Left renal pelvis (tissue), 4 donors: ENCODE measurements at regions not wholly inside any gene's neighbourhood (a gene's known extent, or its start where the extent isn't known, plus 50 kb on each side); places are given as distances from the start of the nearest gene placed in this dataset.
"Not testable (repeated sequence)": the region's sequence is repeated elsewhere in the genome, so short reads cannot be mapped to it uniquely, and the experiment has no call there.

Source experiments
- DNase-seq, 4 donors: peaks; one replicate each; pipeline ENCODE4 v3.0.0-alpha.2; 2013; ENCODE audit warnings: low read depth in 4 of 4, low spot score in 3 of 4

DNA sequence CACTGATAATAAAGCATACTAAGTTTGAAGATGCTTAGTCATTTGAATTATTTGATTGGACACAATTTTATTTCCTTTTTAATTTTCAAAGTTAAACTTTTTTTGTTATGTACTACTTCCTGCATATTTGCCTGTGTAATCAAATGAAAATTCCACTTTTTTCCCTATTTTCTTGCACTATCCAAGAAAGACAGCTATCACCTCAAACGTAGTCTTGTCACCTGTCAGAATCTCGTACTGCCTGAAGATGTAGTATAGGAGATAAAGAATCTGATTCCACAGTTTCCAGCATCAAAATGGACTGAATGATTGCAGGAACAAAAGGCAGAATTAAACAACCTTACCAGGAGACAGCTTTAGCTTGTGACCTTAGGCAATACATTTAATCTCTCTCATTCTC, 818.8 kb downstream of the MAT2B start:
- DNase-seq, result no peak

DNA sequence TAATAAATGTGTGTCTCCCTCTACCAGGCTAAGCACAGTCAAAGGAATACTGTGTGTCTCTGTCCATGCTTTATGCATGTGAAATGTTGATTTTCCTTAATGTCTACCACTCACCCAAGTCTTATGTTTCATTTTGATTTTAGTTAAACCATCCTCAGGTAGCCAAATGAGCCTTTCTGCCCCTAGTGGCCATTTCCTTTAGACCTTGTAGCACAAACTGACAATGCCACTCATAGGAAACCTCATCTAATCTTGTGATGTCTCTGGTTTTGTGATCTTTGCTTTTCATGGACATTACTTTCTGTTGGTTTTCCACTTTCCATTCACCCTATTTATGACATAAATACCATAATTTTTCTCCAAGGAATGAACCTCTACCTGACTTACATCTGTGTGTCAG, 820.8 kb downstream of the MAT2B start:
- no peak for DNase-seq

DNA sequence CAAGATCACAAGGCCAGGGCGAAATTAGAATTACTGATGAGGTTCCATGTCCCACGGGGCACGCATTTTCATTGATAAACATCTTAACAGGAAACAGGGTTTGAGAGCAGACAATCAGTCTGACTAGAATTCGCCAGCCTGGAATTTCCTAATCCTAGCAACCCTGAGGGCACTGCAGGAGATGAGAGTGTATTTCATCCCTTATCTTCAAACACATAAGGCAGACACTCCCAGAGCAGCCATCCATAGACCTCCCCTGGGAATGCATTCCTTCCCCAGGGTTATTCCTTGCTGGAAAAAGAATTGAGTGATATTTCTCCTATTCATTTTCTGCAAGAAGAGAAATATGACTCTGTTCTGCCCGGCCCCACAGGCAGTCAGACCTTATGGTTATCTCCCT, 821.7 kb downstream of the MAT2B start:
- not testable (repeated sequence) for DNase-seq

DNA sequence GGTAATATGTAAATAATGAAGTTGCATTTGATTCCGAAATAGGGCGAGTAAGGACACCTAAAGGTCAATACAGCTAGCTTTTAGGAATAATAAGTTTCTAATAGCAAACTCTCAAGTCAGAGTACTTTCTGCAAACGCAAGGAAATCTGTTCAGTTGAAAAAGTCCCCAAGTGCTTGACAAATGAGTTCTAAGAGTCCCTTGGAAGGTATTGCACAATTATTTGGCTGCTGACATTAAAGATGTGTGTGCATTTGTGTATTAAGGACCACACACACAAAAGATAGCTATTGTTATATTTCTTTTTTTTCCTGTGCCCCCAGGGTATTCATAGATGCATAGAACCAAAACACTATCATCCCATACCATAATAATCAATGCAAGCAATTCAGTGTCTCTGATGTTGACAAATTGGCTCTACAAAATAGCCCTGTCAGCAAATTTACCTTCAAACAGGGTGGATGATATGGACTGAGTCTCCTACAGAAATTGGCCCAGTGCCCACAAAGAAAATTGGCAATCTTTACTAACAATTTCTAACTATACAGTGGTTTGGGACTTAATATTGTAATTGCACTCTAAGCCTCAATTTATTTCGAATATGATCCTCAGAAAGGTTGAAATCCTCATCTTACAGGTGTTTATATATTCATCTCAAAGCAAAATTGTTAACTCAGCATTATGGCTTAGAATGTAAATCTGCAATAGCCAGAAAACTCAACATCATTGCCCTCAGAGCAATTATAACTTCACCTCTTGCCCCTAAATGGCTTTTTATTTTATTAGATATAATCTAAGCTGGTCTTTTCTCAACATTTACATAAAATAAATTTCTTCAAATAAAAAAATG, 827.2 kb downstream of the MAT2B start:
- DNase-seq, result no peak

DNA sequence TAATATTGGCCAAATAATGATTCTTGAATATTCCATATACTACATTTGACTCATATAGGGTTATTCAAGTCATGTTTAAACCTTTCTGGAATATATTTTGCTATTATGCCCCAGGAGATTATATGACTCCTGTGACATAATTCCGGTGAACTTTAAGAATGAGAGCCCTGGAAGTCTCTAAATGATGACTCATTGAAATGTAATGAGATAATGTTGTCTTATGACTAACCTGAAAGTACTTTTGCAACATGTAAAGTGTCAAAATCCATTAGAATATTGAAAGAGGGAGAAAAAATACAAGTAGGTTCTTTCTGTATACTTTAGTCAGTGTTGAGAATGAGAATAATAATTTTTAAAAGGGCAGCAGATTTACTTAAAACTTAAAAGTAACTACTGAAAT, 830.4 kb downstream of the MAT2B start:
- no peak for DNase-seq

DNA sequence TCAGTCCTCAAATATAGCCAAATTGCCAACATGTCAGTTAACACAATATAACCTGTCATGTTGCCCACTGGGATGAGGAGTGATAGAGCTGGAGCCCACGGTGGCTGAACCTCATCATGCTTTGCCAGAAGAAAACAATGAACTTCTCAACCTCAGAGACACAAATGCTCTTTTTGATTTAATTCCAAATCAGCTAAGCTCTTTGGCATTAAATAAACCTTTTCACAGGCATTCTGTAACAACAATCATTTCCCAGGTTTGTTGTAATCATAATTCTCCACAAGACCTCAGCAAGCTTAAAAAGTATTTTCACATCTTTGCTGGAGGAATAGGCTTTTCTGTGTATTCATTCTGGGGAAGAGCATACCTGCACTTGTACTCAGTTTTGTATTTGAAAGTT, 830.9 kb downstream of the MAT2B start:
- DNase-seq, result no peak

DNA sequence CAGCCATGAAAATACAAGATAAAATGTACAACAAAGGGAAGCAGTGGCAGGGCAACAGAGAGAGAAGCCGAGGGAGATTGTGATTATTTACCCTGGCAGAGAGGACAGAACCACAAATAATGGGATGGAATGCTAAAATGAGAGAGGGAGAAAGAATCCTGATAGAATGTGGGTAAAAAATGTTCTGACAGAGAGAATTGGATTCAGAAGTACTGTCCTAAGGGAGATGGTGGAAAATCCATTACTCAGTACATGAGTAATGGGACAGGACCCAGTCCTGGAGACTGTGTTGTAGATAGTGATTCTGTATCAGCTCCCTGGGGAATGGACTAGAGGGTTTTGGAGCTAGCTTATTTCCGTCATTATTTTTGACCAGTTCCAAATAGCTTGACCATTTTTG, 831.5 kb downstream of the MAT2B start:
- DNase-seq, result no peak

DNA sequence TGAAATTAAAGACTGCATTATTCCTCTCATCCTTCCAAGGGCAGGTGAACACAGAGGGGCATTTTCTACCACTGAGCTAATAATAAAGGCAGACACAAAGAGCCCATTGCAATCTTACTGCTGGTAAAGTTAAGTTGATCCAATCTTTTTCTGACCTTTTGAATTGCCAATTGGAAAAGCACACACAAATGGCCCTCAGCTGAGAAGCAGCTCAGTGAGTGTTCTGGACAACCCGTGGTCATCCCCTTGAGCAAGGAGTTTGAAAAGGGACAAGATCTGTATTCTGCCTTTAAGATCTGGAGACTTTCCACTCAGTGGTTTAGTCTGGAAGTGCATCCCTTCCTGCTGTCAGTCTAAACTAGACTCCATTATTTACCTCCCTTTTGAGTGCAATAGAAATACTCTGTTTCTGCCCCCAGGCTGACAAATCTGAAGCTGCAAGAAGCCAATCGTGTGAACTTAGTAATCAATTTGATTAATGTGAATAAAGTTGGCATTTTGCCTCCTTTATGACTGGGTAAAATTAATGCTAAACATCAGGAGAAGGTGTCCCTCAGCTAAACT, 835.7 kb downstream of the MAT2B start:
- no peak for DNase-seq

DNA sequence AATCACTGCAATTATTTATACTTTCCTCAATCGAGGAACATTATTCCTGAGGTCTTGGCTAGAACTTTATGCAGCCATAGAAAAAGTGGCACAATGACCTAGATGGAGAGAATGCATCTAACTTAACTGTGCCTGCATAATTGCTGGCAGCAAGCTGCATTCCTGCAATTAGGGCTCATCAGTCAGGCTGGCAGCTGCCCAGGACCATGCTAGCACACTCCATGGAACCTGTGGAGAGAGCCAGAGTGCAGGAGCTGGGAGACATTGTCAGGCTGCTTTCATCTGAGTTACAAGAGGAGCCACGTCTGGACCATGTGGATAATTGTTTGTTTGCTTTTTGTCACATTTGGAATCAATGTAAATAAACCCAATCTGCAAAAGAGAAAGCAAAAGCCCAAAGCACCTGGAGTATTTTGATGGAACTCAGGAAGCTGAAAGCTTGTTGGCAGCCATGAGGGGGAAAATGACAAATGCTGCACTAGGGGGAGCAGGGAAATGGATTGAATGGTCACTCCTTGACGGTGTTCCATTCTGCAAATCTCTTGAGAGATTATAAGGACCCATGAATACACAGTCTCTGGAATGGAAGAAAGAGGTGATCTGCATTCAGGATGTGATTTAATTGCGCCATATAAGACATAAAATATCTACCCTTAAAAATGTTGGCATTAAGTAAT, 839.9 kb downstream of the MAT2B start:
- DNase-seq, result no peak

DNA sequence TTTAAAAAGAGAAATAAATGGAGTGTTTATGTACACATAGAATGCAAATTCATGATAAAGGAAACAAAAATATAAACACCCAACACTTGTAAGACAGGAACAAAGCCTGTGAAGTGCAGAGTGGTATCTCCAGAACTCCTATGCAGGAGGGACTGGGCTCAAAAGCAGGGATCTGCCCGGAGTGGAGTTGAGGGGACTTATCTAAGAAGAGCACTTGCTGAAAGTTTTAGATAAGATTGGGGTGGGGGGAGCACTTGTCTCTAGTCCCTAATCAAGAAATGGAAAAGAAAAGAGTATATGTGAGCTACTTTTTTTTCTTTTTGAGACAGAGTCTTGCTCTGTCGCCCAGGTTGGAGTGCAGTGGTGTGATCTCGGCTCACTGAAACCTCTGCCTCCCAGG, 840.4 kb downstream of the MAT2B start:
- DNase-seq, result no peak

DNA sequence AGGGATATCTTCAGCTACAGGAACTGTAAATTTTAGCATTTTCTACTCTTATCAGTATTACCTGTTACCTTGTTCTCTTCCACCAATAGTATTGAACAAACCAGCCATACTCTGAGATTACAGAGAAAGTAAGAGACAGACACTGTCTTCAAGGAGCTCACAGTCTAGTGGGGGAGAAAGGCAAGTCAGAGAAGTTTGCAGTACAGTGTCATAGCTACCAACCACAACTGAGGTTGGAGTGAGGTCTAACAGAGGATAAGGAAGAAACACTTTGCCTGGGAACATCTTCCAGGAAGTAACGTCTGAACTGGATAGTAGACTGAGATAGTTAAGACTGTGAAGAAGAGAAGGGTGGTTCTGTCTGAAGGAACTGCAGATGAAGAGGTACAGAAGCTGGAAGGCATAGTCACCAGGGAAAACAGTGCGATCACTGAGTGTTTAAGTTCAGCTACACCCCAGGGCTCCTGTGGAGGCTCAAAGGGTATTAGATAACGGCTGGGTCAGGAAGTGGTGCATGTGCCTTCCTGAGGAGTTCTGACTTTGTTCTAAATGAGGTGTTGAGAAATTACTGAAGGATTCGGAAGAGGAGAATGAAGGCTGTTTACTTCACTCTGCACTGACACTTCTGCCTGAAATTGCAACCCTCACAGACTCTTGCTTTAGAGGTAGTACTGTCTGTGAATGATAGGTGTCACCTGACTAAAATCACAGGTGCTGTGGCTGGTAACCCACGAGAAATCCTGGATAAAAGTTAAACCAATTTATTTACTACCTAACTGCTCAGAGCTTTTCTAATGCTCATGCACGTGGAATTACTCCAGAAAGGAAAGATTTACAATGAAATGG, 841.6 kb downstream of the MAT2B start:
- no peak for DNase-seq

DNA sequence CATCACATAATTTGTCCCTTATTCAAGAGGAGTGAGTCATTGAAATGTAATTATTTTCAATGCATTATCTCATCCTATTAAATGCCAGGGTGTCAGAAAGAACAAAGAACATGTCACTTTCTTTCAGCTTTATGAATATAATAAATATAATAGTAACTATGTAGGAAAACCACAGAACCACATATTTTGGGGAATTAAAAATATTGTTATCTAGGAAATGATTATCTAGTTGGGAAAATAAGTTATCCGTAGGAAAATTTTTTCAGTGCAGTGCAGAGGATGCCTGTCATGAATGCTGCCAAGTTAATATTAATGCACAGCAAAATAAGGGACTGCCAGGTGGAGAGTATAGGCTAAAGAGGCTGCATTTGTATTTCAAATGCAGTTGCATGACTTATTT, 844.8 kb downstream of the MAT2B start:
- DNase-seq, result no peak

DNA sequence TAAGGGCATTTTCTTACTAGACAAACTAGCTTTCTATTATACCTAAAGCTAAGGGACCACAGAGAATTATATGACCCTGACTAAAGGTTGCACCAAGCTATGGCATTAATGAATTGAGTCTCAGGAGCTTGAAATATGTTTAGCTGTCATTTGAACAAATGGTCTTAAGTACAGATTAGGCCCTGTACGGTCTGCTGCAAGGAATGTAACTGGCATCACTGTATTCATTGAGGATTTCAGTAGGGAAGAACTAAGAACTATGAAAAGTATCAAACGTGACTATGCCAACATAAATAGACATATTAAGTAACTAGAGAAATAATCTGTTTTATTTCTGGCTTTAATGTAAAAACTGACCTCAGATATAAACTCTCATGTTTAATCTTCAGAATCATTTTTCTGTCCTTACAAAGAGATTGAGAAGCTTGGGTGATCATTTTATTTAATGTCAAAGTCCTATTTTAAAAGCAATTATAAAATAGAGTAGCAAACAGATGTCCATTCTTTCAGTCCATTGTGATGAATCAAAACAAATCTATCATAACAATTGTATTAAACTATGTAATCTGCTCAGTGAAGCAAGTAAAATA, 845.9 kb downstream of the MAT2B start:
- DNase-seq, result no peak

DNA sequence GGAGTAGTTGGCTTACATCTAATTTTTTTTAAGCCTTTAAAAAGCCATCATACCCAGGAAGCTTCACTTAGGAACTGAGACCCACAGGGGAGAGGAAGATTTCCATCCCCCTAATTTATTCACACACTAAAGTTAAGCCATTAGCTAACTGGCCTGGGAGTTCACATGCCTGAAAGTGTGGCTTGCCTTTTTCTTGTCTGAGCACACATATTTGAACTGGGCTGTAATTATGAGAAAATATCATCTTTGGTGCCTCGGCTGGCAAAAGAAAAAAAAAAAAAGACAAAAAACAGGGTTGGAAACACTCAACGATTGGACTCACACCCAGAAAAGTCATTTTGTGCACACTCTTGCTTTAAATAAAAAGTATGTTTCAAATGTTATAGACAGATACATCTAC, 847.3 kb downstream of the MAT2B start:
- no peak for DNase-seq

DNA sequence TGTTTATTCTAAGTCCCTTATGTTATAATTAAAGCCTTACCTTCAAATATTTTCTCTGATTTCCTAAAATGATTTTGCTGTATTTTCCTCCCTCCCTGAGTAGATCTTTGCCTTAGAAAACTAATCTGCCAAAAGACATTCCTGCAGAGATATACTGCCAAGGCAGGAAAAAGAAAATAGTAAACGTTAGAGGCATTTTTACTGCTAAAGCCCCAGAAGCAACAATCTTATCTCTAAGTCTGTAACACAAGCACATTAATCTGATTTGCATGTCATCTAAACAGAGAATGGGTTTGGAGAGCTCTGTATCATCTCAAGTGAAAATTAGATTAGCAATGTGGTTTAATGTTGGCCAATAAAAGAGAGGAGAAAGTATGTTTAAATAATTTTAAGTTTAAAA, 847.7 kb downstream of the MAT2B start:
- DNase-seq, result peak in 1 of 4 donors; percentile 6

DNA sequence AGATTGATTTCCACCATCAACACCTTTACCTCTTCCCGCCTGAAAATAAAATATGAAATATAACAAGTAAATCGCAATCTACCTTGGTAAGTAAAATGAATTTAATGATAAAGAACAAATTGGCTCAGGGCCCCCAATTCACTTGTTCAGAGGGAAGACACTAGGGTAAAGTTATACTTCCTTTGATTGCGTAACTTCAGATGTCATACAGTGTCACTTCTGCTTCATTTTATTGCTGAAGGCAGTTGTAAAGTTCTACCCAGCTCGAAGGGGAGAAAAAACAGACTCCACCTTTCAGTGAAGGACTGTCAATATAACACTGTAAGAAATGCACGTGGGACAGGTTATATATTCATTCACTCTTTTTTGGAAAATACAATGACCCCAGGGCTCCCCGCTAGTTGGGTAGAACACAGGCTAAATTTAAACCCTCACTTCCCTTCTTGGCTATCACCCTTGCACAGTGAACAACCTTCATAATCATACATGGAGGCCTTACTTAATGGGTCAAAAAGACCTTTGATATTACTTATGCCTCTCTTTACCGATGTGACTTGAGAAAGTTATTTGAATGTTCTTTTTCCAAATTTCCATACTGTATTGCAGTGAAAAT, 848.8 kb downstream of the MAT2B start:
- no peak for DNase-seq

DNA sequence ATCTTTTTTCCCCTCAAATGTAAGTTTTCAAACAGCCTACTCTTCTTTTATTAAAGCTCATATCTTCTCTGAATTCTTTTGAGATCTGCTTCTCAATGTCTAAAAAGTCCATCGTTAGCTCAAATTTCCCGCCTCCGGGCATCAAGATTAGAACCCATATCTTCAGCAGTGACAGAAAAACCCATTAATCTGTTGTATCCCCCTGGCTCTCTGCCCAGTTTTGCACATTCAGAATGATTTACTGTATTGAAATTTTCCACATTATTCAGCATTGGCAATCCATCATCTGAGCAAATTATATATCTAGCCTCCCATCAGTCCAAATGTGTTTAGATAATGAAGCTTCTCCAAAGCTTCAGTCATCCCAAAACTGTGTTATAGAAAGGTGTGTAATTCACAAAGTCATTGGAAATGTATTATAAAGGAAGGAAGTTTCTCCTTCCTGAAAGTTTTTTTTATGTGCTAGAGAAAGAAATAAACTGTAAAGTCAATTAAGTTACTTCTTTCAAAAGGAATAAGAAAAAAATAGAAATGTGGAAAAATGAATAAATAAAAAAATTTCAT, 849.9 kb downstream of the MAT2B start:
- no peak for DNase-seq

DNA sequence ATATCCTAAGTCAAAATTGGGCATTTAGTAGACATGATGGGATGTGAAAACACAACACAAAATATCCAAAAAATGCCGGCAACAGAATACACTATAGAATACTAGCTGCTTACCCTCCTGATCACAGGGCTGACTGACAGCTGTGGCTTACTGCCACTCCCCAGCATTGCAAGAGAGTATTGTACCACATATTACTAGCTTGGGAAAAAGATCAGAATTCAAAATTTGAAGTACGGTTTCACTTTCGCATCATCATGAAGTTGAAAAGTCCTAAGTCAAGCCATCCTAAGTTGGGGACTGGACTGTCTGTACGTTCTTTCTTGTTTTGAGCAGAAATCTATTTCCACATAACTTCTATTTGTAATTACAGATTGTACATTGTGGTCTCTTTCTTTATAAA, 851.4 kb downstream of the MAT2B start:
- DNase-seq, result no peak

DNA sequence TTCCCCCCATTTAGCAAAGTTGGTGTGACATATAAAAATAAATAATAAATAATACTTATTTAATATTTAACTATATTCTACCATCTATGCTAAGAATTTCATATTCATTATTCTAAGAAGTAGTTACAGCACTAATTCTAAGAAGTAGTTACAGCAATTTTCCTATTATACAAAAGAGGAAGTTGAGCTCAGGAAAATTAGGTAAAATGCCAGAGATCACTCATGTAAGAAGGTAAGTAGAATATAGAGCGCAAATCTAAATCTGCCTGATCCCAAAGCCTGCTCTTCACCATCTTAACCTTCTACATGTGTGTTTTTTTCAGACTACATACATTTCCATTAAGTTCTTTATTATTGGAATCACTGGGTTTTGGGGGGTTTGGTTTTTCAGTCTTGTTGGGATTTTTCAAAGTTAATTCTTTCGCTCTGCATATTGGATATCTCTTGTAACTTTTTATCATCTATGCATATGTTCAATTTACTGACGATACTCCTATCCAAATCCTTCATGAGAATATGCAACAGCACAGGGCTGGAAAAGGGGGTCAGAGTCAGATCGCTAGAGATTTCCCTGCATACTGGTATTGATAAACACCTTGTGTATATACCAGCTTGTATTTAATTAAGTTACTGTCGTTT, 852.1 kb downstream of the MAT2B start:
- no peak for DNase-seq
